B cell (primary cell): ENCODE measurements at regions not wholly inside any gene's neighbourhood (a gene's known extent, or its start where the extent isn't known, plus 50 kb on each side); places are given as distances from the start of the nearest gene placed in this dataset.

Experiments used
- ATAC-seq: fragments of 200-7000 bp; cut with Tn5 transposase; one replicate; pipeline ENCODE4 v1.10.0; 2021; ENCODE audit warnings: low read depth, mild to moderate bottlenecking, moderate number of reproducible peaks, moderate library complexity
- CTCF ChIA-PET: fragments of 350-600 bp; sonication (Branson Sonifier 250); formaldehyde crosslinking; loops from one replicate; lab custom pipeline; 2021; ENCODE audit warnings: antibody characterized with exemption, inconsistent platforms; lab: Charles Lee
- POLR2A ChIA-PET: fragments of 350-600 bp; sonication (Branson Sonifier 250); formaldehyde crosslinking; loops from one replicate; lab custom pipeline; 2021; ENCODE audit warnings: antibody characterized with exemption; lab: Charles Lee
- DNase-seq: peaks from one replicate; pipeline ENCODE4 v3.0.0; 2013
- H2AFZ ChIP-seq: 2 replicates; pipeline ENCODE4 v1.6.1; 2012; ENCODE audit warnings: mild to moderate bottlenecking, low read depth, low read length; ENCODE audit not compliant: insufficient read depth, poor library complexity, severe bottlenecking
- H3K27ac ChIP-seq, 2 donors: 1 replicate in 1 of 2; 2 replicates in 1 of 2; pipeline ENCODE4 v1.5.1; 2012 to 2013; ENCODE audit warnings: low read length in 2 of 2, mild to moderate bottlenecking in 2 of 2, moderate library complexity in 1 of 2
- H3K27me3 ChIP-seq, 4 experiments: fragments of 200-600 bp in 1 of 4; sonication (generic) in 1 of 4; replicated peaks in 1 of 4; 1 replicate in 2 of 4; 2 replicates in 2 of 4; pipeline versions ENCODE4 v1.6.1 to v1.7.0; 2013 to 2016; ENCODE audit warnings: low read length in 3 of 4, mild to moderate bottlenecking in 2 of 4, mixed read lengths in 1 of 4, moderate library complexity in 1 of 4; ENCODE audit not compliant: insufficient read depth in 4 of 4, control insufficient read depth in 3 of 4; ENCODE audit errors: control extremely low read depth in 1 of 4
- H3K36me3 ChIP-seq, 2 experiments: replicated peaks in 1 of 2; 1 replicate in 1 of 2; 2 replicates in 1 of 2; pipeline versions ENCODE4 v1.6.1 to v1.7.1; 2013; ENCODE audit warnings: low read length in 1 of 2; ENCODE audit not compliant: insufficient read depth in 2 of 2, control insufficient read depth in 1 of 2; ENCODE audit errors: control extremely low read depth in 1 of 2, extremely low read depth in 1 of 2
- H3K4me1 ChIP-seq, 2 donors: fragments of 200-600 bp in 1 of 2; sonication (generic) in 1 of 2; 1 replicate in 1 of 2; 2 replicates in 1 of 2; pipeline versions ENCODE4 v1.5.1 to v1.6.1; 2013 to 2017; ENCODE audit warnings: low read length in 2 of 2; ENCODE audit not compliant: control insufficient read depth in 2 of 2, insufficient read depth in 2 of 2
- H3K4me2 ChIP-seq: replicated peaks from 2 replicates; pipeline ENCODE3; 2012; ENCODE audit warnings: mild to moderate bottlenecking, low read depth, low read length; ENCODE audit not compliant: poor library complexity, severe bottlenecking
- H3K4me3 ChIP-seq, 5 experiments: fragments of 200-600 bp in 1 of 5; sonication (generic) in 1 of 5; 1 replicate in 3 of 5; 2 replicates in 2 of 5; pipeline versions ENCODE4 v1.5.1 to v1.7.0; 2011 to 2016; ENCODE audit warnings: low read length in 4 of 5, mild to moderate bottlenecking in 4 of 5, low read depth in 2 of 5, control low read depth in 1 of 5, moderate library complexity in 1 of 5; ENCODE audit not compliant: insufficient read depth in 1 of 5; ENCODE audit errors: control extremely low read depth in 1 of 5, extremely low read depth in 1 of 5
- H3K79me2 ChIP-seq: fragments of 200-600 bp; sonication (generic); one replicate; pipeline ENCODE4 v1.6.0; 2016; ENCODE audit warnings: low read length; ENCODE audit not compliant: control insufficient read depth, insufficient read depth
- H3K9ac ChIP-seq: fragments of 200-600 bp; sonication (generic); 2 replicates; pipeline ENCODE4 v1.6.1; 2017; ENCODE audit warnings: mild to moderate bottlenecking, low read length, moderate library complexity
- H3K9me3 ChIP-seq, 3 donors: one replicate each; pipeline versions ENCODE4 v1.6.1 to v1.7.1; 2013; ENCODE audit warnings: low read length in 2 of 3; ENCODE audit not compliant: control insufficient read depth in 2 of 3, insufficient read depth in 1 of 3; ENCODE audit errors: control extremely low read depth in 1 of 3
- H4K20me1 ChIP-seq: 2 replicates; pipeline ENCODE4 v1.6.0; 2012; ENCODE audit warnings: mild to moderate bottlenecking, low read length; ENCODE audit not compliant: insufficient read depth, control insufficient read depth, poor library complexity, severe bottlenecking
- H3K27ac Mint-ChIP-seq: one replicate; pipeline ENCODE4 v1.8.0; 2021; ENCODE audit warnings: mixed read lengths
- H3K27me3 Mint-ChIP-seq: one replicate; pipeline ENCODE4 v1.8.0; 2021; ENCODE audit warnings: mixed read lengths
- H3K4me1 Mint-ChIP-seq: one replicate; pipeline ENCODE4 v1.8.0; 2021; ENCODE audit warnings: mixed read lengths
- H3K4me3 Mint-ChIP-seq: one replicate; pipeline ENCODE4 v1.8.0; 2021; ENCODE audit warnings: mixed read lengths
- H3K9me3 Mint-ChIP-seq: one replicate; pipeline ENCODE4 v1.8.0; 2022; ENCODE audit warnings: mixed read lengths; ENCODE audit not compliant: insufficient read depth
- CTCF ChIP-seq: fragments of 200-600 bp; IDR thresholded peaks from one replicate; pipeline ENCODE4 v1.8.0; 2022; ENCODE audit warnings: antibody characterized with exemption, mild to moderate bottlenecking
- EZH2 ChIP-seq: IDR thresholded peaks from 2 replicates; pipeline ENCODE4 v1.6.1; 2012; ENCODE audit warnings: borderline replicate concordance, low read depth, mild to moderate bottlenecking, moderate library complexity, low read length; ENCODE audit not compliant: insufficient read depth, poor library complexity, severe bottlenecking
- WGBS: methylation state at CpG from one replicate; pipeline ENCODE4 v1.1.5; 2013; ENCODE audit warnings: missing lambda C conversion rate; ENCODE audit not compliant: insufficient coverage; 5-methylcytosine and 5-hydroxymethylcytosine counted together
- intact Hi-C: fragments of 100-400 bp; cut with micrococcal nuclease; formaldehyde crosslinking; loops from one replicate; pipeline ENCODE4 v1.10.0; 2022

- DNase-seq, result no peak
- POLR2A ChIA-PET, result no interaction called here
These were observed 442.8 kb downstream of the BCOR start for GRCh38 chrX:39654952-39655351.

More at GRCh38 chrX:39654952-39655351, 442.8 kb downstream of the BCOR start:
- no peaks in the 10 kb centered on the region for H3K9me3 ChIP-seq
- Mint-ChIP-seq H3K4me3 (no peak overlapping the region), H3K27me3 (peaks cover 18% of the 10 kb centered on the region), H3K4me1 (no peaks in the 10 kb centered on the region), H3K9me3 (no peaks in the 10 kb centered on the region), H3K27ac (no peak overlapping the region)
- no peak overlapping the region for H2AFZ ChIP-seq
- no CpG with 5 or more reads among the region's 3 CpGs for WGBS
- no peak overlapping the region for H3K9ac ChIP-seq
- H3K4me2 ChIP-seq, result no peak overlapping the region
- no peaks in the 10 kb centered on the region for H3K4me1 ChIP-seq
- intact Hi-C loops, result loop anchor here (5.0 kb wide), 1 partner anchor 393 kb away; no protein-coding TSS in a partner anchor
- no peaks in the 10 kb centered on the region for H4K20me1 ChIP-seq
- no peak overlapping the region for H3K27ac ChIP-seq
- CTCF ChIA-PET, result no interaction called here
- H3K4me3 ChIP-seq, result no peak overlapping the region
- TF ChIP-seq EZH2 (no peak), CTCF (no peak)
- H3K27me3 ChIP-seq, result peaks cover 0 to 3% (median 0%) of the 10 kb centered on the region in 4 experiments
- no peaks in the 10 kb centered on the region for H3K36me3 ChIP-seq
- H3K79me2 ChIP-seq, result no peaks in the 10 kb centered on the region
- no peak for ATAC-seq
